8988T (cell line): ENCODE measurements at regions not wholly inside any gene's neighbourhood (a gene's known extent, or its start where the extent isn't known, plus 50 kb on each side); places are given as distances from the start of the nearest gene placed in this dataset.

ENCODE experiments used
- DNase-seq: peaks from one replicate; pipeline ENCODE4 v3.0.0; 2011

DNA sequence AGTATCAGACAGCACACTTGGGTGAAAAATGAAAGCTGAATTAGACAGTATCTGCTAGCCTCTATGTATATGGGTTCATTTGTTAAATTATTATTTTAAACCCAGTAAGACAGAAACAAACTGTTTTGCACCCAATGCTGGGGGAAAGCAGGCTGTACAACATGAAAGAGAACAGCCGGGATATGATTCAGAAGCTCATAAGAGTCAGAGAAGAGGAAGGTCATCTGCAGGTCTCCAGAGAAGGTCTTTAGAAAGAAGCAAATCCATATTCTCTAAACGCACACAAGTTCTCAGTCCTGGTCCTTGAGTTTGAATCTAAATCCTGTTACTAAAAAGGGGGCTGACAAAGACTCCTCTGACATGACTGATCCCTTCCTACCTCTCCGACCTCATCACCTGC is 155.1 kb downstream of the SIPA1L2 start:
- no peak for DNase-seq

DNA sequence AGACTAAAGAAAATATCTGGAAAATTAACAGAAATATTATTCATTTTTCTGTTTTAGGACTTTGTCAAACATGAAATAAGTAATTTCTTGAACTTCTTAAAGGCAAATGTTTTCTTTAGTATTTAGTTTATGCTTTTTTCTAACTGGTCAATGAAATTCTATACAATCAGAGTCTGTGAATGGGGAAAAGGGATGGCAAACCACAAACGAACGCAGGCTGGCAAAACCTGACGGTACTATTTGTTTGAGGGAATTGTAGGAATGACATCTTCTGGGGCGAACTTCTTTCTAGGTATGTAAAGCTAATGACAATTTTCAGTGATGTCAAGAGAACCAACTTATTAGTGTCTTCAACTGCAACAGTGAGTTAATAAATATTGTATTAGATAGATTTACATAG is 156.0 kb downstream of the SIPA1L2 start:
- DNase-seq = no peak

- no peak for DNase-seq
Measured at GRCh38 chr1:232473324-232473723, 156.6 kb downstream of the SIPA1L2 start.

GRCh38 chr1:232472485-232473041 is 157.4 kb downstream of the SIPA1L2 start:
- no peak for DNase-seq

DNA sequence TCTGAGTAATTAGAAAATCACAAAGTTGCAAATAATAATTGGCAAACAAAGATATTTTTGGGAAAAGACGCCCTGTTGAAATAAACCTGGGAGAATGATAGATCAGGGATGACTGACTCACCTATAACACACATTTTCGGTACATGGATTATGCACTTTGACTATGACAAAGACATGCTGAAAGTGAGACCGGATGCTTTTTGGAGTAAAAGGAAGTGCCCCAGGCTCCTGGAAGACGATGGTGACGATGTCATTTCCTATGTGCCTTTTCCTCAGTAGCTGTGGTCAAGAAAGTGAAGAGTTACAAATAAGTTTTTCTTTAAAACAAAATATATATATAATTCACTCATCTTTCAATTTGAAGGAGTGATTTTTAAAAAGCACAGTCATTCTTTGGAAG is 158.7 kb downstream of the SIPA1L2 start:
- no peak for DNase-seq

DNA sequence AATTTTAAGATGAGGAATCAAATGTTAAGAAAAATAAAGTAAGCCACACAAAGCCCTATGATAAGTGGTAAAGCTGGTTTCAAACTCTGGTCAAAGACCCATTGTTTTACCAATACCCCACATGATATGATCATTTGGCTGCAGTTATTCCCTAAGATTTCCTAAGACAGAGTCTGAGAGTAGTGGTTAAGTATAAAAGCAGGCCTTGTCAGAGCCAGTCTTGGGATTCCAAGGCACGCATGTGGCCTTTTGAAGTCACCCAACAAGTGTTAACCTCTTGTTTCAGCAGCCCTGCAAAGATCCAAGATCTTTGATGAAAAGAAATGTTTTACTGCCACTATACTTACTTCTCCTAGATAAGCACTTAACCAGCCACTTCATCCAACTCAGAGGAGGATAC is 159.2 kb downstream of the SIPA1L2 start:
- DNase-seq = no peak

- no peak for DNase-seq
Measured at GRCh38 chr1:232468249-232468648, 161.7 kb downstream of the SIPA1L2 start.

GRCh38 chr1:232467073-232467760 is 162.7 kb downstream of the SIPA1L2 start:
- no peak for DNase-seq

DNA sequence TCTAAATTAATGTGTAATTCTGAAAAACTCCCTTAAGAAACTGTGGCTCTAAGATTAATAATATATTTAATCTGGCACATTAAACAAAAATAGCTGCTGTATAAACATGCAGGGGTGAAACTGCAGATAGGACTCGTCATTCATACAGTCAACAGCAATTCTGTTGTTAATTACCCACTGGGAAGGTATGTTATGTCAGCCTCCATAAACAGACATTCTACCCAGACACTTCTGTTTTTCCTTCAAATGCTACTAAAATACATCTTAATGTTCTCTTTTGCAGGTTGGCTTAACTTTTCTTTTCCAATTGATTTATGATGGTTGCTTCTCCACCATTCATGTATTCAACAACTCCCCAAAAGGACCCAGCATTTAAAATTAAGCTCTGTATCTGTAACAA is 165.6 kb downstream of the SIPA1L2 start:
- DNase-seq = no peak

- DNase-seq = no peak
Measured at GRCh38 chr1:232463225-232463624, 166.7 kb downstream of the SIPA1L2 start.

DNA sequence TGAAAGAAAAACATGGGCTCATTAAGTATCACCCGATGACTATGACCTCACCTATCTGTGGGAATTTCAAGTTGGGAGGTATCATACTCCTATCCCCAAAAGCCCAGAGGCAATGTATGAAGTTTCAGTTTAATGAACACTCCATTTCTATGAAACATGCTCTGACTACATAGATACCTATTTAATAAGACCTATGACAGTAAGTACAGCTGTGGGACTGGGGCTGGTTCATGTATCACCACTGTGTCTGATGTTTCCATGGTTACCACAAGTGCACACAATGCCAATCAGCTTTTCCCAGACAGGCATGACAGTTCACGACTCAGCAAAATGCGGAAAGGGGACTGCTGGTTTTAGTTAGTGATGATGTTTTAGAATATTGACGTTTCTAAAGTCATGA is 167.7 kb downstream of the SIPA1L2 start:
- DNase-seq = no peak

DNA sequence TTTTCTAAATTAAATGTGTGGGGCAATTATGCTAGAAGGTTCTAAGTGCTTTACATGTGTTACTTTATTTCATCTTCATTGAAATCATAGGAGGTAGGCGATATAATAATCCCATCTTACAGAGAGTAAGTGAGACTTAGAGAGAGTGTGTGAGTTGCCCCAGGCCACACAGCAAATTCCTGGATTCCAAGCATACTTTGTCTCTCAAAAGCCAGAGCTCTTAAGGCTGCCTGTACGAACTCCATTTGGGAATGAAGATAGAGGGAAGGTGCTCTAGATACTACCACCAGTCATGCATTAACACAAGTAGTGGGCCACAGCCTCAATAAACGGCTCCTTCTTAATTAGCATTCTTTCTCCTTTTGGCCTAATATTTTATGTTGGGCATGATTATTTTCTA is 170.1 kb downstream of the SIPA1L2 start:
- DNase-seq = no peak

DNA sequence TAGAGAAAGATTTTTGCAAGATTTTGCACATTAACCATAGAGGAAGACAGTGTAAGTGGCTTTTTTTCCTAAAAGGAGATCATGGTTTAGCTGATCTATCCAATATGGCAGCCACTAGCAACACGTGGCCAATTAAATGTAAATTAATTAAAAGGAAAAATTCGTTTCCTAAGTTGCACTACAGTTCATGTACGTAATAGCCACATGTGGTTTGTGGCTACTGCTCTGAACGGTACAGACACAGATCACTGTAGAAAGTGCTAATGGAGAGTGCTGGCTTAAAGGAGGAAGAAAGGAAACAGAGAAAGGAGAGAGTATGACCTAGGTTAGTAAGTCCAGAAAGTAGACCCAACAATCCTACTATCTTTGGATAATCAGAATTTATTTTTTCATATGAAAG is 170.8 kb downstream of the SIPA1L2 start:
- no peak for DNase-seq

- no peak for DNase-seq
Measured at GRCh38 chr1:232457595-232457994, 172.3 kb downstream of the SIPA1L2 start.

DNA sequence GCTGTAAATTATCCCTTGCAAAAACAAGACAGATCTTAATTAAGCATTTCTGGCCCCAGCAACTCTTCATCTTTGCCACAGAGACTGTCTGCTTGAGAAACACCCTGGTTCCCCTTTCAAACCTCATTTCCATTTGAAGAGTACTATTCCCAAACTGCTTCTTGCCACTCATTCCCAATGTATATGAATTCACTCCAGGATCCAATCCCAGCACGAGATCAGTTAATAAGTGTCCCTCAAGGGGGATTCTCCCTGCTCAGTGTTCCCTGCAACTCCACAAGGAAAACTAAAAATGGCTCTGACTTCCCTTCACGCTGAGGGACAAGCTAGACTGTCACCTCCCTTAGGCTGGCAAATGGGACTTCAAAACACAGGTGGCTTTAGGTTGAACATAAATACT is 173.2 kb downstream of the SIPA1L2 start:
- DNase-seq = no peak

DNA sequence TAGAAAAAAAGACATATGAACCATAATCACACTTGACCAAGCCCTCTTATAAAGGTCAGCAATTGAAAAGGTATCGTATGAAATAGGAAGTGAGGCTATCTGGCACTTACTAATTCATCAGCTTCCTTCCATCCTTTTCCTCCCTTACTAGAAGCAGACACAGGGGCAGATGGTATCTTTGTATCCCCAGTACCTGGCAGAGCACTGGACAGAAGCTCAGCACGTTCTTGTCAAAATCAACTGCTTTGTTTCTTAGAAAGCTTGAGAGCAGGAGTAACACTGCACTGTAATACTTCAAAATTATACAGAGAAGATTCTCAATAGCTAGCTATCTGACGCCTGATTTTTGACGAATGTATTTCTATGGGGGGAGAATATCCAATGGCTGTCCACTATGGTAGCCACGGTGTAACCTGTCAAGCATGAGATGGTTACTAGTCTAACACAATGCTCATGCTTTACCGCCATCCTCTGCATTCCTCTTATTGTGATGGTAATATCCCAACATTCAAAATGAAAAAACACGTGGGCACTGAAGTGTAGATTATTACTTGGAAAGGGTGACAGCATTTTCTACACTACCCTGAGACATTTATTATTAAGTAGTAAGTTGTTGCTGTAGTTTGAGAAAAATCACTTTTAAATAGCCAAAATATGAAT is 175.6 kb downstream of the SIPA1L2 start:
- no peak for DNase-seq

- no peak for DNase-seq
Measured at GRCh38 chr1:232452736-232453440, 177.0 kb downstream of the SIPA1L2 start.

DNA sequence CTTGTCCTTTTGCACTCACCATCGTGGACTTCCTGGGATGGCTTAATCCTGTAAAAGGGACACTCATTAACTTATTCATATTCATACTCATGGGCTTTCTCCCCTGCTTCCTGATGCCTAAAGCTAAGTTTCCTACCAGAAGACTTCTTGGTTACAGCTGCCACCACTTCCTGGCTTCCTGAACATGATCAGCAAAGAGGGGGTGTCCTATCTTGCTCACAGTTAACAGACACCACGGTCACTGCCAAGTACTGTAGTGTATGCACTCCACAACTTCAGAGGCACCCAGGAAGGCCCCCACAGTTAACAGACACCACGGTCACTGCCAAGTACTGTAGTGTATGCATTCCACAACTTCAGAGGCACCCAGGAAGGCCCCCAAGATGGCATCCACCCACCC is 177.8 kb downstream of the SIPA1L2 start:
- no peak for DNase-seq

DNA sequence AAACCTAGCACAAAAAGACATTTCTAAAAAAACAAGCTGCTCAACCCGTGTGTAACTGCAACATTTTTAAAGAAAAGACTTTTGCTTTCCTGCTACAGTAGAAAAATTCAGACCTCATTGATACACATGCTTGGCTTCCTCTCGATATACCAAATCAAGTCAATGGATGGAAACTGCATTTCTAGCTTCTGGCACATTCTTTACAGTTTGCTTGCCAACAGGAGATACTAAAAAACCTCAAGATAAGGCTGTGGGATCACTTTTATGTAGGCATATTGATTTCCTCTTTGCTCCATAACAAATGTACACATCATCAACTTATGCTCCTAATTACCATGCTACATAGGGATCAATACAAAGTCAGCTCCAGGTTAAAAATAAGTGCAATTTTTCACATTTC is 178.4 kb downstream of the SIPA1L2 start:
- DNase-seq = no peak

DNA sequence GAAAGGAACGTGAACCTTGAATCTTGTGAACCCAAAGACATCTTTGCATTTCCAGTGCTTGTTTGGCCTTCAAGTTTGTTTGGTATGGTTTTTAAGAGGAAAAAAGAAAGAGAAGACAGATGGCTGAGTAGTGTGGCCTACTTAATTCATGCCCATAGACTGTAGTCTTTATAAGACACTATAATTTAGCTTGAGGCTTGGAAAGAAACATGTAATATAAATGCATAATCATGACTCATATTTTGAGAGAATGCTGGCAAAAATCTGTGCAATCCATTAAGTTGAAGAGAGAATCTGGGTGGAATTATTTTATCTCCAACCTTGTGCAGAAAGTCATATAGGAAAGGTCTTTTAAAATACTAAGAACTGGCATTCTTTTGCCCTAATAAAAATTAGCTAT is 179.3 kb downstream of the SIPA1L2 start:
- no peak for DNase-seq

- DNase-seq = no peak
Measured at GRCh38 chr1:232447125-232447524, 182.8 kb downstream of the SIPA1L2 start.

- DNase-seq = no peak
Measured at GRCh38 chr1:232445361-232446106, 184.4 kb downstream of the SIPA1L2 start.

DNA sequence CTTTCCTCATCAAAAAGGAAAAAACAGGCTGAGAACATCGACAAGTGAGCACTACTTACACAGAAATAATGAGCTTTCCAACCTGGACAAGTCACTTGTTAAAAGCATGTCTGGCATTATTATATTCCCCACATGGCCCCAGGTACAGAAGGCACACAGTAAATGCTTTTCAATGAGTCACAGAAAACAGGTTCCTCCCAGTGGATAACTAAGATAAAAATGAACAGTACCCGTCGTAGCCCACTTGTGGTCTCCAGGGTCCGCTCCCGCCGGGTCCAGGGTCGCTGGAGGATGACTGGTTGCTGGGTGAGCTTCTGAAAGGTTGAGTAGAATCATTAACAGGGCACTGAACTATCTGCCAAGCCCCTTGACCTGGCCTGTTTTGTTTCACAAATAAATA is 186.6 kb downstream of the SIPA1L2 start:
- DNase-seq = no peak
